BJ (cell line): ENCODE measurements at regions not wholly inside any gene's neighbourhood (a gene's known extent, or its start where the extent isn't known, plus 50 kb on each side); places are given as distances from the start of the nearest gene placed in this dataset.

Experiments used
- CTCF ChIA-PET: fragments of 350-600 bp; formaldehyde crosslinking; extraction: SDS; loops from one replicate; lab custom pipeline; 2021; ENCODE audit warnings: antibody characterized with exemption, inconsistent platforms; lab: Yijun Ruan, JAX
- POLR2A ChIA-PET: fragments of 300-600 bp; sonication (Branson Sonifier 250); formaldehyde crosslinking; extraction: SDS; loops from one replicate; lab custom pipeline; 2021; ENCODE audit warnings: antibody characterized with exemption; lab: Charles Lee
- DNase-seq: peaks from one replicate; pipeline ENCODE4 v3.0.0-alpha.2; 2011; ENCODE audit warnings: low read depth
- H3K27me3 ChIP-seq: 2 replicates; pipeline ENCODE4 v1.6.0; 2011; ENCODE audit warnings: low read length; ENCODE audit not compliant: control insufficient read depth, insufficient read depth
- H3K36me3 ChIP-seq: 2 replicates; pipeline ENCODE4 v1.5.1; 2011; ENCODE audit warnings: low read length; ENCODE audit not compliant: control insufficient read depth, insufficient read depth
- H3K4me3 ChIP-seq: 2 replicates; pipeline ENCODE4 v1.5.1; 2011; ENCODE audit warnings: low read depth, mild to moderate bottlenecking, control low read depth, low read length
- TF ChIP-seq, protein P1 (sequence below): IDR thresholded peaks from 2 replicates; pipeline ENCODE4 v1.5.1; 2011; ENCODE audit warnings: low read depth, mild to moderate bottlenecking, control low read depth, inconsistent platforms, low read length, moderate library complexity; ENCODE audit not compliant: insufficient read depth

DNA sequence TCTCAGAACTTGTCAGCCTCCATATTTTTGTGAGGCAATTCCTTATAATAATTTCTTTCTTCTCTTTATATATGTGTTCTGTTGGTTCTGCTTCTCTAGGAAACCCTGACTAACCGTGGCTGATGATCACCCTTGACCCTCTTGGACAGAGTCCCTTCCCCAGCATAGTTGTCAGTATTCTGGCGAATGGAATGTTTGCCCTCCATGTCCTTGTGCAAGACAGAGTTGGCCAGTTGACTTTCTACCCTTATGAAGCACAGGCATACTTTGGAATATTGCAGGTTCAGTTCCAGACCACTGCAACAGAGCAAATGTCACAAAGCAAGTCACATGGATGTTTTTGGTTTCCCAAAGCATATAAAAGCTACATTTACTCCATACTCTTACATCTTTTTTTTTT lies 297.7 kb upstream of the SHH start:
- Histone ChIP-seq H3K4me3 (no peak overlapping the region), H3K27me3 (no peaks in the 10 kb centered on the region), H3K36me3 (no peaks in the 10 kb centered on the region)
- ChIA-PET CTCF (no interaction called here), POLR2A (no interaction called here)
- no peak for DNase-seq
- TF ChIP-seq, protein P1, sequence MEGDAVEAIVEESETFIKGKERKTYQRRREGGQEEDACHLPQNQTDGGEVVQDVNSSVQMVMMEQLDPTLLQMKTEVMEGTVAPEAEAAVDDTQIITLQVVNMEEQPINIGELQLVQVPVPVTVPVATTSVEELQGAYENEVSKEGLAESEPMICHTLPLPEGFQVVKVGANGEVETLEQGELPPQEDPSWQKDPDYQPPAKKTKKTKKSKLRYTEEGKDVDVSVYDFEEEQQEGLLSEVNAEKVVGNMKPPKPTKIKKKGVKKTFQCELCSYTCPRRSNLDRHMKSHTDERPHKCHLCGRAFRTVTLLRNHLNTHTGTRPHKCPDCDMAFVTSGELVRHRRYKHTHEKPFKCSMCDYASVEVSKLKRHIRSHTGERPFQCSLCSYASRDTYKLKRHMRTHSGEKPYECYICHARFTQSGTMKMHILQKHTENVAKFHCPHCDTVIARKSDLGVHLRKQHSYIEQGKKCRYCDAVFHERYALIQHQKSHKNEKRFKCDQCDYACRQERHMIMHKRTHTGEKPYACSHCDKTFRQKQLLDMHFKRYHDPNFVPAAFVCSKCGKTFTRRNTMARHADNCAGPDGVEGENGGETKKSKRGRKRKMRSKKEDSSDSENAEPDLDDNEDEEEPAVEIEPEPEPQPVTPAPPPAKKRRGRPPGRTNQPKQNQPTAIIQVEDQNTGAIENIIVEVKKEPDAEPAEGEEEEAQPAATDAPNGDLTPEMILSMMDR: no peak

DNA sequence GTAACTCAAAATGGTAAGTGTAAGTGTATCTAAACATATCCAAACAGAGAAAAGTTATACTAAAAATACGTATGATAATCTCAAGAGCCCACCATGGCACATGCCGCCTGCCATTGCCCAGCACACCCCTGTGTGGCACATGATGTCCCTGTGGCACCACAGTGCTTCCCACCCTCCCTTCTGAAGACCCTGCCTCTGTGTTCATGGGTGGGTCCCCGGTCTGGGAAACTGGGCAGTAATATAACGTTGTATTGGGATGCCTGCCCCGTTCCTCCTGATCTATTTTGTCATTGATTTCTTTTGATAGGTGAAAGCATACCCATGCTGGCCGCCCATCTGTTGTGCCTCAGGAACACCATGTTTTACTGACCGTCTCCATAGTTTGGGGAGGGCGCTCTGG lies 296.8 kb upstream of the SHH start:
- H3K27me3 ChIP-seq: no peaks in the 10 kb centered on the region
- no peaks in the 10 kb centered on the region for H3K36me3 ChIP-seq
- ChIA-PET CTCF (no interaction called here), POLR2A (no interaction called here)
- DNase-seq: no peak
- H3K4me3 ChIP-seq: no peak overlapping the region
- TF ChIP-seq, protein P1: no peak

DNA sequence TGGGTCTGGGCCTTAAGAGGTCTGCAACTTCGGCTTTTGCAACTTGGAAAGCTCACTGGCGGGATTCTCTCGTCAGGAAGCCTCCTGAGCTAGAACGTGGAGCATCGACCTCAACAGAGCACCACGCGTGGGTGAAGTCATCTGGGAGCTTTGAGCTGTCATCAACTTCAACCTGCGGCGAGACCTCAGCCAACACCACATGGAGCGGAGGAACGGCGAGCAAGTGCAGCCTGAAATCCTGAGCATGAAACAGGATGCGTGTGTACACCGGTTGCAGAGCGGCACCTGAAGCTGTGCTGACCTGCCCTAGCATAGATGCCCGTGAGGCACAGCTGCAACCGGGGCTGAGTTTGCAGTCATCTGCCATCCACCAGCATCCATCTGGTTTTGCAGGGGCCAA lies 295.7 kb upstream of the SHH start:
- H3K4me3 ChIP-seq: no peak overlapping the region
- no peaks in the 10 kb centered on the region for H3K36me3 ChIP-seq
- no peaks in the 10 kb centered on the region for H3K27me3 ChIP-seq
- TF ChIP-seq, protein P1: no peak
- POLR2A ChIA-PET: no interaction called here
- CTCF ChIA-PET: no interaction called here
- DNase-seq: no peak

DNA sequence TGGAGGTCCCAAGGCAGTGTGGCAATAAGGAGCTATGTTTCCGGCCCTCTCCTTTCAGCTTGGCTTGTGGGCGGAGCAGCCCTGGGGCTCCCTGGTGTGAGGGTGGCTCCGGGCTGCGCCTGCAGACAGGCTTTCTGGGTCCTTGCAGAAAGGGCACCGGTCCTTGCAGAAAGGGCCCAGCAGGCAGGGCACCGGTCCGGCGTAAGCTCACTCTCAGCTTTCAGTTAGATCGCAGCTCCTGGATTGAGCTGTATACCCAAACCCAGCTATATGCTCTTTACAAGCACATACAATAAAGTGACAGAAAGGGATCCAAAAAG lies 293.8 kb upstream of the SHH start:
- no peak for DNase-seq
- Histone ChIP-seq H3K4me3 (no peak overlapping the region), H3K27me3 (no peaks in the 10 kb centered on the region), H3K36me3 (no peaks in the 10 kb centered on the region)
- POLR2A ChIA-PET: no interaction called here
- TF ChIP-seq, protein P1: no peak
- CTCF ChIA-PET: no interaction called here

DNA sequence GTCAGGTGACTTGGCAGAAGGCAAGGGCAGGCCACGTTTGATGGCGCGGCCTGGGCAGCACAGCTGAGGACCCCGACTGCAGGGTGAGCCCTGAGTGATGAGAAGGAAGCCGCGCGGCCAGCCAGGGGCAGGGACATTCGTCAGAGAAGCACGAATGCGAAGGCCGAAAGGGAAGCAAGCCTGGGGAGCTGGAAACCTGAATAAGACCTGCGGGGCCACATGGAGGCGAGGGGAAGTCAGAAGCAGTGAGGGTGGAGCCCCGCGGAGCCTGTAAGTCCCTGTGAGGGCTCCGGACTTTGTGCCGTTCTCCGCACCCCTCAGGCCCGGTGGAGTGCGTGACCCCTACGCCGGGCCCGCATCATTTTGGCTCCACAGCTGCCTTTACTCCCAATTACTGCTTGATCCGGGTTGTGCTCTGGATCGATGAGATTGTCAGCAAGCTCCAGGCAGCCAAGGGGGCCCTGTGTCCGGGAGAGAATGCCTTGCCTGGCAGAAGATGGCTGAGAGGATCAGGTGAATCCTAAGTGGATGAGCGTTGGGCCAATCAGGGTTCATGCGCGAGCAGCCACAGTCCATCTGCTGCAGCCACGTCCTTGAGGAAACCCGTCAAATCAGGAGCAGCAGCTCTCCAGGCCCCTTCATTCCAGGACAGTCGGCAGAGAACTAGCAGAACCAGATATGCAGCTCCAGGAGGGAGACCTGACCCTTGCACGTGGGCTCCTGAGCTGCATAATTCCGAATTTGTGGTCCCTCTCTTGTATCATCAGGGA lies 293.3 kb upstream of the SHH start:
- Histone ChIP-seq H3K36me3 (no peaks in the 10 kb centered on the region), H3K4me3 (no peak overlapping the region), H3K27me3 (no peaks in the 10 kb centered on the region)
- TF ChIP-seq, protein P1: no peak
- CTCF ChIA-PET: no interaction called here
- no peak for DNase-seq
- POLR2A ChIA-PET: no interaction called here
